GM19463 (cell line): ENCODE measurements at regions not wholly inside any gene's neighbourhood (a gene's known extent, or its start where the extent isn't known, plus 50 kb on each side); places are given as distances from the start of the nearest gene placed in this dataset.

Experiments
- ATAC-seq: cut with Tn5 transposase; IDR thresholded peaks from one replicate; pipeline ENCODE4 v1.9.1; 2021; ENCODE audit warnings: mild to moderate bottlenecking, moderate library complexity; ENCODE audit not compliant: unreplicated experiment

DNA sequence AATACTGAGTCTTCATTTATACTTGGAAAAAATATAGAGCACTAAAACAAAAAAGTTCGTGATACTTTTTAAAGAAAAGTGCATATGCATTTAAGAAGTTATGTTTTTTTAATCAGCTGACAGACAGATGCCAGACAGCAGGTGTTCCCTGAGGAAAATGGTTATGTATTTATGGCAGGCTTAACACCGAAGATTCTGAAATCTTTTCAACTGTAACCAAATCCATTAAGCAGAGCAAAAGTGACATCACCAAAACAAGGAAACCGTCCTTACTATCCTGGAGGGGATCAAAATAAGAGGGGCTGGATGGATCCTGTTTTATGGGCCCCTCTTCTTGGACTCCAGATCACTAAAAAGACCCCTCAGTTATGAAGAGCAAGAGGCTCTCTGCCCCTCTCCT, 404.9 kb upstream of the ADAMTS16 start:
- no peak for ATAC-seq

DNA sequence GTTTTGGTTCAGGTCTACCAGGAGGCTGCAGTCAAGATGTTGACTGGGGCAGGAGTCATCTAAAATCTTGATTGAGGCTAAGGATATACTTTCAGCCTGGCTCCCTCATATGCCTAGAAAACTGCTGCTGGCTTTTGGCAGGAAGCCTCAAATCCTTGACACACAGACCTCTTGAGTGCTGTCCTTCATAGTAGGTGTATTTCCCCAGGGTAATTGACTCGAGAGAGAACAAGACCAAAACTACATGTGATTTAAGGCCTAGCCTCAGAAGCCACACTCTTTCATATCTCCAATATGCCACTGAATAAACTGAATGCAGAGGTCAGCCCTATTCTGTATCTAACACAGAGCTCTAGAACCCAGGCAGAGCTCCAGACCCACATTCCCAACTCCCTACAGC, 402.3 kb upstream of the ADAMTS16 start:
- ATAC-seq: no peak

DNA sequence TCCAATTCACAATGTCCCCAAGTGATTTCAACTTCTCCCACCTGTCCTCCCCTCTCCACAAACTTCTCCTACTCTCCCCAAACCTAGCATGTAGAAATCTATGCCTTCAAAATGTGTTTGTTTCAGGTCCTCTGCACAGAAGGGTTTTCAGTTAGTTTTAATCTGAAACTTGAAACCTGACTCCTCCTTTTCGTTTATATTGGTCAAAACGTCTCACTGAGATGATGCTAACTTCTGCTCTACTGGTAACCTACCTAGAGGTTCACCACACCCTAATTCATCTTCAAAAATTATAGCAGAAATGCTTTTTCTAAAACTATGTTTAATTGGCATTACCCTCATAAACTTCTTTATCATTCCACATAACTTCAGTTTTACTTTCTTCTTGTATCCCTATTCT, 401.8 kb upstream of the ADAMTS16 start:
- no peak for ATAC-seq

DNA sequence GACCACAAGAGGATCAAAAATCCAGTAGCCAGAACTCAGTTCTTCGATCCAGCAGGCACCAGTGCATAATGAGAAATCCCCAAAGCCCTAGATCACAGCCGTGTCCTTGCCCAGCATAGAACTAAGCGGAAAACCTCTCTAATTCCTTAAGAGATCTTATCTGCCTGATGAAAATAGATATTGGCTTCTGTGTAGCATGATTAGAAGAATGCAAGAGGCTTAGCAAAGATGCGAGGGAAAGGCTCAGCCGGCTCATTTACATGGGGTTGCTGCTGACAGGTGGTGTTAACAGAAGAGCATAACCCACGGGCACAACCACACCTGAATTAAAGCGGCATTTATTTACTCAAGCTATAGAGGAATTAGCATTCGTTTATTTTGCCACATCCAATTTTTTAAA, 400.0 kb upstream of the ADAMTS16 start:
- ATAC-seq: no peak

DNA sequence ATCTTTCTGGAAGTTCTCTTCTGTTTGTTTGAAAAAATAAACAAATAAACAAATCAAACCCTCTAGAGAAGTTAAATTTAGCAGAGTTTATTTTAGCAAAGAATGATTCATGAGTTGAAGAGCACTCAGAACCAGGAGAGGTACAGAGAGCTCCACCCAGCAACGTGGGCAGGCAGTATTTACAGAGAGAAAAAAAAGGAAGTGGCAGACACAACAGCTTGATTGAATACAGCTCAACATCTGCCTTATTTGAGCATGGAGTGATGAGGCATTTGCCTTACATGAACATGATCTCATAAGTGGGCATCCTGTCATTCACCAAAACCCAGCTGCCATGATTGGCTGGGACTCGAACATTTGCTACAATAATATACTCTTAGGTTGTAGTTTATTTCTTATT, 381.6 kb upstream of the ADAMTS16 start:
- no peak for ATAC-seq

DNA sequence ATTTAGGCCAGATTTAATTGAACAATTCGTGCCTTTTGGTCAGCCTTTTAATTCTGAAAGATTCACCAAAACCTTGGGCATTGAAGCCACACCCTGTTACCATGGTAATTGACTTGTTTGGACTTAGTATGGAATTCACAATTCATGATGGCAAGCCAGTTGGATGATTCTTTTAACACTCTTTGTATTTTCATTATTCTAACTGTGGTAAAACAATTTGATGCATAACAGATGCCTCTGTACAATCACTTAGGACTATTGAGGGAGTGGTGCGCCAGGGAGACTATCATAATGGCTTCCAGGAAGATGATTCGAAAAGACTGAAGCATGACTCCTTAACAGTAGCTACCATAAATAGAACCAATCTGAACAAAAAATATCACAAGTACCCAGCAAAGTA, 381.1 kb upstream of the ADAMTS16 start:
- no peak for ATAC-seq

DNA sequence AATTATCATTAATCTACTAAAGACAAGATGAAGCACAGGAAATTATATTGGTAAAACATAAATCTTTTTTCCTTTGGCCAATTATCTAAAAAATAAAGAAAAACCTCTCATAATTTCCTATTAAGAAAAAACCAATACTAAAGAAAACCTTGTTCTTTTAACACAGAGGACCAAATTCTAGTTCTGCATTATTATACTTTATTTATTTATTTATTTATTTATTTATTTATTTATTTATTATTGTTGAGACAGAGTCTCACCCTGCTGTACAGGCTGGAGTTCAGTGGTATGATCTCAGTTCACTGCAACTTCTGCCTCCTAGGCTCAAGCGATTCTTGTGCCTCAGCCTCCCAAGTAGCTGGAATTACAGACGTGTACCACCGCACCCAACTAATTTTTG, 377.8 kb upstream of the ADAMTS16 start:
- ATAC-seq: no peak

DNA sequence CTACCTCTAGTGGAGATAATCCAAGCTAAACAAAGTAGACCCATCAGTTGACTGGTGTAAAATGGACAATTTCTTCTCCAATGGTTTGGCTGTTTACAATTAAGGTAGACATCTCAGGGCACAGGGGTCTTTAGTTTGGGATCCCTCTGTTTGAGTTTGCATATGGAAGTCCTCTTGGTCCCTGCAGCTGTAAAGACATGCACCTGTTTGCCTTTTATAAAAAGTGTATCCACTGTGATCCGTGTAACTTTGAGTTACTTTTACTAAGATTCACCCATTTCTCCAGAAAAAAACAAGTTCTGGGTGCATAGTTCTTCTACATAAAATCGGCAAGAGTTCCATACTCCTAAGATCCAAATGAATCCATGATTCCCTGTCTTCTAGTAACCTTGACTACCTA, 374.7 kb upstream of the ADAMTS16 start:
- no peak for ATAC-seq

DNA sequence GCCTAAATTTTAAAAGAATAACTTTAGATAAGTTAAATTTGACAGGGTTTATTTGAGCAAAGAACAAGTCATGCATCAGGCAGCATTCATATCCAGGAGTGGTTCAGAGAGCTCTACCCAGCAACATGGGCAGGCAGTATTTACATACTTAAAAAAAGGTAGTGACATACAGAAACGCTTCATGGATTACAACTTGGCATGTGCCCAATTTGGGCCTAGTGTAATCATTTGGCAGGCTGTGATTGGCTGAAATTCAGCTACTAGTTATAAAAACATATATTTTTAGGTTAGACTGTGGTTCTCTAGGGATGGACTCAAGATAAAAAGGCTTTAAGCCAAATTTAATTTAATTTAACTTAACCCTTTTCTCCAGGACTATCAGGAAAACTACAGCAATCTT, 374.0 kb upstream of the ADAMTS16 start:
- ATAC-seq: no peak

DNA sequence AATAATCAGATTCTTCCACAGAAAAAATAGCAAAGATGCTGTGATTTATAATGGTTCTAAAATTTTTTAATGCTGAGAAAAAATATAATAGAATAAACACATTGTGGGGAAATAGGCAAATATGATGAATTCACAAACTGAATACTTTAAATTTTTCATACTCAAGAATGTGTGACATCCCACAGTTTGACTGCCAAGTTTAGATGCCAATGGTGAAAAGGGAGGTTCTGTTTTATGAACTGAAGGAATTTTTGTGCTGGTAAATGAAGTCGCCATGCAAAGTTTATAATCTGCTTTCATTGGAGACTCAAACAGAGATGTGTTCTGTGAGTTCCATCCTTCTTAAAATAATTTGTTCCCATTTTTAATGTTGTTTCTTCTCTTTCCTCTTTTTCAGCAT, 367.5 kb upstream of the ADAMTS16 start:
- ATAC-seq: no peak

DNA sequence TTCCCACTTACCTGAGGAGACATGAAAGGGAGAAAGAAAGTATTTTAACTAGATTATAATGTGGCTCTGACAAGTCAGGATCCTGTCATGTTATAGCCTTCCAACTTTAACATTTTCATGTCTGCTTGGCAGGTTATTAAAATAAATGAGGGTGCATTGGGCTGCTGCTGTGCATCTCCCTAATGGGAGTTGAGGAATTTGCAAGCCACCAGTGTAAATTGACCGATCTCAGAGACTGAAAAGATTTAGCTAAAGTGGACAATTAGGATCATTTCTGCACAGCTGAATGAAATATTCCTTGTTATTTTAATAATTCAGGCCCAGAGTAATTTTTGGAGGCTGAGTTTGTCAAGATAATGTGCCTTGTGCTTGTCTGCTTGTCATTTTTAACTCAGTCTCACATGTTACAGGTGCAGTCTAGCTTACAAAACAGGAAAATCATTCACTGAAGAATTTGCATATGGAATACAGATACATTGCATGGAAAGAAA, 366.3 kb upstream of the ADAMTS16 start:
- ATAC-seq: no peak

DNA sequence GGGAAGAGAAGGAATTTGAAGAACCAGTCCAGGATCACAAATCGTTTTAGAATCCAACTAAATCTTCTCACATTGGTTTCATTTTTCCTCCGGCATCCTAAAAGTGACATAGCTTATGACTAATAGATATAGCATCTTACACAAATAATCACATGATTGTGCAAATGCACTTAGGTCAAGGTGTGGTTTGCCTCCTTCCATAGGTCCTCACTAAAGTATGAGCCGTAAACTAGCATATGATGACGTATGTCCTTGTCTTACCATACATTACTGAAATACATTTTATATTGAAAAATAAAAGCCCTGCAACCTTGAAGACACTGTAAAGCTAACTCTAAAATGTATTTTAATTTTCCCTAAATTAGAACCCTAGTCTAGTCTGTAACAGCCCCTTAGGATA, 362.7 kb upstream of the ADAMTS16 start:
- ATAC-seq: no peak

DNA sequence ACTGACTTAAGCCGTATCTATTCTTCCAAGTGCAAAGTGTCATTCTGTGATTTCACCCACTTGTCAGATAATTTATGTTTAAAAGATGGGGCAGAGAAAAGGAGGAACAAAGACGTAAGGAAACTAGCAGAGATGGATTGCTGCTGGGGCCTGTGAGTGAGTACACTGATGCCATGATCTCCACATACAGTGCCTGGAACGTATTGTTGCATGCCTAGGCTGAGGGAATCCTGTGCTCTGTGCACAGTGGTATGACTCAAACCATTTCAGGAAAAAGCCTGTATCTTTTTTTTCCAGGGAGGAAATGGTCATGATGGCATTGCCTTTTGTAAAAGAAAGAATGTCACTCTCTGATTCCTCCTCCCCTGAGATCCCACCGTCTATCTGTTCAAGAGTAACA, 359.5 kb upstream of the ADAMTS16 start:
- ATAC-seq: no peak

DNA sequence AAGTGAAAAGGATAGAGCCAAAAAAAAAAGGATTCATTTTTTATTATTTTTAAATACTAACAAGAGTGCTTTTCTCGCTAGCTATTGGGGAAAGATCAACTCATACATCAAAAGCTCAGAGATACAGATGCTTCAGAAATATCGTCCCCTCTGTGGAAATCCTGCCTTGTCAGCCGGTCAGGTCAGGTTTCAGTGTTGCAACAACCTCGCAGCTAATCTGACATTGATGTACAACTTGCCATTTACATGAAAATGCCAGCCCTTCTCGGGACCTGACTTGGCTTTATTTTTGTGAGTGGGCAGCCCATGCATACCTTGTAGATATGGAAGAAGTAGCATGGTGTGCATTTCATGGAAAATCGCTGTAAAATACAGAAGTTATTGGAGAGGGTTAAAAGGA, 358.8 kb upstream of the ADAMTS16 start:
- ATAC-seq: no peak

DNA sequence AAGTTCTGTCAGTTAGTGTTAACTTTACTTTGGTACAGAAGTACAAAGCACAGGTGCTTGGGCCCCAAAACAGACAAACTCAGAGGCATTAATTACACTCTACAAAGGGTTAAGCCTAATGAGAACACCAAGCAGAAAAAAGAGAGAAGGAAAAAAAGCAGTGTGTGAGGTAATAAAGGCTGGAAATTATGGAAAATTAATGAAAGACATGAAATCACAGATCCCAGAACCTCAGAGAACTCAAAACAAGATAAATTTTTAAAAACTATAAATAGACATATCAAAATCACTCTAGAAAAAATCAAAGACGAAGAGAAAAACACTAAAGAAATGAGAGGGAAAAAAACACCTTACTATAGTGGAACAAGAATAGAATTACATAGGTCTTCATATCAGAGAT, 354.2 kb upstream of the ADAMTS16 start:
- ATAC-seq: no peak

DNA sequence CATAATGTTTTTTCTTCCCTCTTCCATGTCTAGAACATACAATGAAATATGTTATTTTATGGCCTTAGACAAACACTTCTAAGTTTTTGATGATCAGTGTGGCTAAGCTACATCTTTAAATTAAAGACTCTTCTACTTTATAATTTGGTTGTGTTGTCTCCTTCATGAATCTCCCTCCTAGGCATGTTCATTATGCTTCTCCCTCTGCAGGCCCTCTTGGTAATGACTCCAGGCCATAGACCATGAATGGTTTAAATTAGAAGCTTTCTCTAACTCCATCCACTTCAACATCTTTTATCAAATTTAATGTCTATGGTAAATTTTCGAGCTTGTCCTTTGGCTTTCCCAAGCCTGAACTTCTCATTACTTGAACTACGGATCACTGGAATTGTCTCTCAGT, 342.7 kb upstream of the ADAMTS16 start:
- ATAC-seq: no peak

DNA sequence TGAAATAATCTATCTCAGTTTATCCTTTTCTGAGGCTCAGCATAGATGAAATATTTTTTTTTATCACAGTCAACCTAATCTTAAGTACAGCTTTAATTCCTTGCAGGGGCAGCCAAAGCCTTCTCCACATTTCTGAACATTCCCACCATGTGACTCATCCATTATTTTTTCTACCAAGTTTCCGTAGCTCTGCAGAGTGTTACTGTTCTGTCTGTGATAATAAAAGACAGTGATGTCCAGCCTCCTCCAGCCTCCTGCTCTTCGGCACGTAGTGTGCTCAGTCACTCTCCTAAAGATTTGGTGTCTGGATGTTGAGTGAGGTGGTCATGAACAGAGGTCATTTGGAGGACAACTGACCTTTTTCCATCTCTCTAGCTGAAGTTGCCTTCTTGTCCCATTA, 338.1 kb upstream of the ADAMTS16 start:
- ATAC-seq: no peak

DNA sequence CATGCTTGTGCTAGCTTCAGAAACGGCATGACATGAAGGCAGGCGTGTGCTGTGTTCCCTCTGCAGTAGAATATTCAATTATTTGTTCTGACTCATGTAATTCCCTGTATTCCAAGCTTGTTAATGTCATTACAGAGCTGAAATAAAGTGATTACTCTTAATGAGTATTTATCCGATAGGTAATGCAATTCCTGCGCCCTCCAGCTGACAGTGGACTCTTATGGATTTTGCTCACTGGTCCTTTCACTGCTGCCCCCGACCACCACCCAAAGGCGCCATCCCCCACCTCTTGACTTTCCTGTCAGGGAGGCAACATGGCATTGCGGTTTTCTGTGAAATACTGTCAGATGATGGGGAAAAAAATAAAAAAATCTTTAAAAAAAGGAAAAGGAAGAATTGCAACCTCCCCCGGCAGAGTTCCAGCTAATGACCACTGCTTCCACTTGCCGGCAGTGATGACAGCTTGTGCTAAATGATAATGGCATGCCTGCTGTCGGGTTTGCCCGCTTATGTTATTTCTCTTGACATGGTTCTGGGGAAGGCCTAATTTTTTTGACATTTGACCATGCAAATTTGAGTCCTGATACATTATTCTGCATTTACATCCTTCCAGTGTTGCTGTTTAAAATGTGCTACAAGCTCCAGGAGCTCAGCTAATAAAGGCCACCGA, 335.3 kb upstream of the ADAMTS16 start:
- no peak for ATAC-seq

DNA sequence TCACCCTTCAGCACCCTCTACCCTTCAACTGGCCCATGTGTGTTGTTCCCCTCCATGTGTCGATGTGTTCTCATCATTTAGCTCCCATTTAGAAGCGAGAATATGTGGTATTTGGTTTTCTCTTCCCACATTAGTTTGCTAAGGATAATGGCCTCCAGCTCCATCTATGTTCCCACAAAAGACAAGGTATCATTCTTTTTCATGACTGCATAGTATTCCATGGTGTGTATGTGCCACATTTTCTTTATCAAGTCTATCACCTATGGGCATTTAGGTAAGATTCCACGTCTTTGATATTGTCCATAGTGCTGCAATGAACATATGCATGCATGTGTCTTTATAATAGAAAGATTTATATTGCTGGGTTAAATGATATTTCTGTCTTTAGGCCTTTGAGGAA, 325.1 kb upstream of the ADAMTS16 start:
- no peak for ATAC-seq

DNA sequence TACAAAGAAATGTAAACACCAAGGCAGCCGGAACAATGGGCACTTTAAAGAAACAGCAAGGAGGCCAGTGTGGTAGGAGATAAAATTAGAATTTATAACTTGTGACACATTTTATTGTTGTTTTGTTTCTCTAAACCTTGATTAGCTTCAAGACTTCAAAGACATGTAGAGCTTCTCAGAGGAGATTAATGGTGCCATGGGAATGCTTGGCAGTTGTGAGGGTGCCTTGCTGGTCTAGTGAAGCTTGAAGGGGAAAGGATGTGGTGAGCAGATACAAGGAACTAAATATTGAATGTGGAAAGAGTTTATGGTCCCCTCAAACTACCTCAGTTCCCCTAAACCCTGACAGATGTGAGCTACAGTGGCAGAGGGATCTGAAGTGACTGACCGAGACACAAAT, 322.4 kb upstream of the ADAMTS16 start:
- no peak for ATAC-seq

DNA sequence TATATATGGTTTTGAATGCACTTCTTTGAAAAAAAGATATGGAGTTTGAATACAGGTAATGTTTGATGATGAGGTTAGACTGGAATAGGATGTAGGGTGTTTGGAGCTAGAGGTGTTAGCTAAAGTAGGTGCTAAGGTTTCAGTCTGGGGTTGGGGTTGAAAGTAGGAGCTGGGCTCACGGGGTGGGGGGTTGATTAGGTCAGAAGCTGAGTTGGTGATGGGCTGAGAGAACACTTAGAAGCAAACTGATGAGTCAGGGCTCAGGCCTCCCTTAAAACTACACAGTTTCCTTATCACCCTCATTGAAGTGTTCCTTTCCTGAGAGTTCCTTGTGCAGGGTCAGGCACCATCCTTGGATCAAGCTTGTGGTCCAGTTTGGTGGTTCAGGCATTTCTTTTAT, 308.8 kb upstream of the ADAMTS16 start:
- ATAC-seq: no peak

DNA sequence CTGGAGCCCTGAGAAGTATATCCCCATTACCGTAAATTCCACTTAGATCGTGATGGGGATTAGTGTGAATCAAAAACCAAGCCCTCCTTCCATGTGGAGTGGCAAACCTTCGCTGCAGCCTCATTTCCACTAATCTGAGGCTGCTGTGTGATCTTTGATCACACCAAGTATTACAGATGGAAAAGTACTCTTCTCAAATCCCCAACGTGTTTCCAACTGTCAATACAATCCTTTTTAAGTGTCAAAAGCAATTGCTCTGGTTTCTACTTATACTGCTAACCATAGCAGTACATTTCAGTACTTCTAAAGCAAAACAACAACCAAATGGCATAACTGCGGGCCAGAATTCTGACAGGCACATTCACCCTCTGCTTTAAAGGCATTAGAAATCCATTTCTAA, 307.7 kb upstream of the ADAMTS16 start:
- ATAC-seq: no peak

DNA sequence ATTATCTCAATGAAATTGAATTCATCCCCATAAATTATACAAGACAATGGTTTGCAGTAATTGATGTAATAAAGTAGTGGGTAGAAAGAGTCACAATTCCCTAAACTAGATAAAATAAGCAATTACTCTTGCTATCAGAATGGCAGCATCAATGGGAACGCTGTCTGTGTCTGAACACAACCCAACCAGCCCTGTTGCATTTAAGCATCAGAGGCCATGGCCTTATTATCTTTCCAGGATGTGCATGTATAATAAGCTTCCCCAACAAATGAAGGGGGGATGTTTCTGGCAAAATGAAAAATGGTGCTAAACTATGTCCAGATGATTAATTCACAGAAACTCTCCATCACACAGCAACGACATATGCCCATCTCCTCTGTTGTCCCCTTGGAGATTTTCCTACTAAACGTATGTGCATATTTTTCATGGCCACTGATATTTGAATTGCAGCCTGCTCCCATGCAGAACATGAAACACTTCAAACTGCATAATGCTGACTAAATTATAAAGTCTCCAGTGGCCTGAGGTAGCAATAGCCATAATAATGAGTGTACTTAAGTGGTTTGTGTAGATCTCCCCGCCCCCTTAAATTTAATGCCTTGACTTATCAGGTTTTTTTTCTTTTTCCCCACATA, 306.9 kb upstream of the ADAMTS16 start:
- ATAC-seq: no peak
